ENCODE measurements at regions not wholly inside any gene's neighbourhood (a gene's known extent, or its start where the extent isn't known, plus 50 kb on each side); places are given as distances from the start of the nearest gene placed in this dataset.
A peak's percentile ranks its signal among the peaks of the same experiment; 100 is the strongest.

DNA sequence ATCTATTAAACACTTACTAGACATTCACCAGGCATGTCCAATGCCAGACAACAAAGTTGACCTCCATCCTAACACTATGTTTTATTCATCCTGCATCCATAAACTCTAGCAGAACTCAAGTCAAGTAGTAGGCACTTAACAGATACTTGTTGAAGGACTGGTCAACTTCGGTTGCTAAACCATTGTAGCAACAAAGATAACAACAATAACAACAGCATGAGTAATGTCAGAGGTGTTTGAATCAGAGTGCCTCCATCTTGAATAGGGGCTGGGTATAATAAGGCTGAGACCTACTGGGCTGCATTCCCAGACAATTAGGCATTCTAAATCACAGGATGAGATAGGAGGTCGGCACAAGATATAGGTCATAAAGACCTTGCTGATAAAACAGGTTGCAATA, 180.5 kb upstream of the ZNF462 start:
- intact Hi-C loops (cut with DNase I), result no loop called here
- peak; percentile 27 for ATAC-seq
- DNase-seq (ENCODE audit: missing footprints), result no peak

DNA sequence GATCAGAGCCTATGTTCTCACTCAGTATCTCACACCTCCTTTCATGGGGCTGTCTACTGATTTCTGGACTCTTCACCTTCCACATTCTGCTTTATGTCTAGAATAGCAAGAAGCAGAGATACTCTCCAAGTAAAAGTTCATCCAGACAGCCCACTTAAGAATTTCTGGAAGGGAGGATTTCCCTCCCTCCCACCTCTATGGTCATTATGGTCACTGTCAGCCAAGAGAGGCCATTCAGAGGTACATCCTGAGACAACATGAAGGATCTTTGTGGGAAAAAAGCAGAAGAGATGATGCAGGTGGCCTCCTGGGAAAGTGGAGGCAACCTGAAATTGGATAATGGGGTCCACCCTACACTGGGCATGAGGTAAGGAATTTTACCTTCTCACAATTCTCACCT, 179.5 kb upstream of the ZNF462 start:
- DNase-seq (ENCODE audit: missing footprints) (no peak), ATAC-seq (no peak)
- intact Hi-C loops (cut with DNase I), result no loop called here

DNA sequence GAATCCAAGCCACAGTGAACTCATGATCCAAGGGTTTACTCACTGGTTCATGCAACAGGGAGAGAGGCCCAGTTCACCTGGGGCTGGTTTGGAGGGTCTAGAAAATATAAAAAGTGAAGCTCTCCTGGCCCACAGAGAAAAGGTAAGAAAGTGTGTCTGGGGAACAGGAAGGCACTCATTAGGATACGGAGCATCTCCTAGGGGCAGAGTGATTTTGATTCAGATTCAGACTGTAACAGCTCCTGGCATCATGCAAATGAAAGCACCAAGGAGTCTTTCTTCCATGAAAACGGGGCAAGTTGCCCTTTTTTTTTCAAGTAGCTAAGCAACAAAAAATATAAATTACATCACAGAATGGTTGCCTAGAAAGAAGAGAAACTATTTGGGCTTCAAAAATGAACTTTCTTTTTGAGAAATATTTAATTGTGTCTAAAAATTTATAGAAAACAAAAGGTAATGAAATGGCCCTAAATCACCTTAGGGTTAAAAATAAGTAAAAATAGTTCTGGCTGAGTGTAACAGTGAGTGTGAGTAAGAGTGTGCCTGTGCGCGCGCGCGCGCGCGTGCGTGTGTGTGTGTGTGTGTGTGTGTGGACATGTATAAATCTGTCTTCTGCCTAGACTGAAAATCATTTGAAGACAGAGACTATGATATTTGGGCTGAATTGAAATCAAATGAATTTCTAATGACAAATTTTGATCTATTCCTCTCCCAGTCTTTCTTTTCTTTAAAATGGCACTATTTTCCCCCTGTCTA, 177.8 kb upstream of the ZNF462 start:
- intact Hi-C loops (cut with DNase I), result no loop called here

GRCh38 chr9:106689089-106689488, 173.9 kb upstream of the ZNF462 start:
- intact Hi-C loops (cut with DNase I), result no loop called here
- DNase-seq (ENCODE audit: missing footprints) (no peak), ATAC-seq (no peak)

More for the DNA sequence above, 177.8 kb upstream of the ZNF462 start:
- ATAC-seq (no peak), DNase-seq (ENCODE audit: missing footprints) (no peak)

DNA sequence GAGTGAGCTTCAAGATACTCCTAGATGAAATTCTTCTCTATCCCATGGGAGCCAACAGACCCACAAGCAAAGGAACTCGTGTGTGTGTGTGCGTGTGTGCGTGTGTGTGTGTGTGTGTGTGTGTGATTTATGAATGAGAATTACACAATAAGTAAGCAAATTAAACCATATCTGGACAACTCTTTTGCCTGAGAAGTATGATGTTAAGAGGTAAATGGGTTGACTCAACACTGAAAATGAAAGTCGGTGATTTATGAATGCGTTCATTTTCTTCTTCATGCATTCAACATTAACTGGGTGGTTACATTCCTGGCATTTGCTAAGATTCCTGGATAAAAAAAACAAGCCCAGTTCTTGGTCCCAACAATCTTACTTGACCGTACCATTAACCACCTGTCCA, 171.3 kb upstream of the ZNF462 start:
- no peak for ATAC-seq
- intact Hi-C loops (cut with DNase I), result no loop called here
- no peak for DNase-seq (ENCODE audit: missing footprints)

DNA sequence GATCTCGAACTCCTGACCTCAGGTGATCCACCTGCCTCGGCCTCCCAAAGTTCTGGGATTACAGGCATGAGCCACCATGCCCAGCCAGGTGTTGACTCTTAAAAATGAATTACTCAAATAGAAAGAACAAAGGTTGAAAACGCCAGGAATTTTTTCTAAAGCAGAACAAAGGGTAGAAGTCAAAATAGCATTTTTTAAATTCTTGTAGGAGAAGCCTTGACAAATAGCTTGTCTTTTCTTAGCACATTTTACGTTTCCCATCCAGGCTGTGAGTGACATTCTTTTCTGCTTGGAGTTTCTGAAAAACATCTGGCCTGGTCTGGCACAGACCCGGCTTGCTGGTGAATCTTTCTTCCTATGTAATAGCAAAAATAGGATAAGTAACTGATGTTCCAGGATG, 169.4 kb upstream of the ZNF462 start:
- DNase-seq (ENCODE audit: missing footprints), result no peak
- intact Hi-C loops (cut with DNase I), result no loop called here
- no peak for ATAC-seq

DNA sequence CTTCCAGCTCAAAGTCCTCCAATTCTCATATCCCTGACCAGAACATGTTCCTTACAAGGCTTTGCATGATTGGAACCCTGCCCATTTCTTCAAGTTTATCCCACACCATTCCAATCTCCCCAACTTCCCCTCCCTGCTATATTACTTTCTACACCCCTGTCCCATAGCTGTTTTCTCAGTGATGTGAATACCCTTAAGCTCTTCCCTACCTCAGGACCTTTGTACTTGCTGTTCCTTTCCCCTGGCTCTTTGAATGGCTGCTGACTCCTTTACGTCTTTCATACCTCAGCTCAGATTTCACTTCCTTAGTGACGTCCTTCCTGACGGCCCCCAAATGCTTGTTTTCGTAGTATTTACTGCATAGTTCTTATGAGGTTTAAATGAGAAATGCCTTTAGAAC, 166.2 kb upstream of the ZNF462 start:
- intact Hi-C loops (cut with DNase I), result no loop called here
- DNase-seq (ENCODE audit: missing footprints) (no peak), ATAC-seq (no peak)

DNA sequence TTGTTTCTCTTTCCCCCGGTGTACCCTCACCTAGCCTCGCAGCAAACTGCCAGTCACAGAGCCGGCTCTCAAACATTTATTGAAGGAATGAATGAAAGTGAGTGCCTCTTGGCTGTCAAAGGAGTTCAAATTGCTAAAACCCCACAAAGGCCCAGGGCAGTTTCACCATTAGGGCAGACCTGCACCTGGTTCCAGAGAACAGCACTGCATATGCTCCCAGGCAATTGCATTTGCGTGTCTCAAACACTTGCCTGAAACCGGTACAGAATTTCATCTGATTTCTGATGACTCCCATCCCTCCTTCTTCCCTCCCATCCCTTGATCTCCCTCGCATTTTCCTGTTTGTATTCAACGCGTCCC, 165.6 kb upstream of the ZNF462 start:
- ATAC-seq (peak; percentile 26), DNase-seq (ENCODE audit: missing footprints) (no peak)
- intact Hi-C loops (cut with DNase I), result no loop called here

- DNase-seq (ENCODE audit: missing footprints), result peak; percentile 86
- peak; percentile 92 for ATAC-seq
- intact Hi-C loops (cut with DNase I), result no loop called here
These were observed 165.0 kb upstream of the ZNF462 start for GRCh38 chr9:106697750-106698502.

GRCh38 chr9:106700676-106701075, 162.3 kb upstream of the ZNF462 start:
- intact Hi-C loops (cut with DNase I), result no loop called here
- DNase-seq (ENCODE audit: missing footprints), result no peak
- no peak for ATAC-seq

GRCh38 chr9:106701611-106702010, 161.4 kb upstream of the ZNF462 start:
- intact Hi-C loops (cut with DNase I), result no loop called here
- no peak for DNase-seq (ENCODE audit: missing footprints)
- ATAC-seq, result no peak

- DNase-seq (ENCODE audit: missing footprints) (no peak), ATAC-seq (no peak)
- intact Hi-C loops (cut with DNase I), result no loop called here
These were observed 158.8 kb upstream of the ZNF462 start for GRCh38 chr9:106704056-106704615.

- no peak for DNase-seq (ENCODE audit: missing footprints)
- ATAC-seq, result no peak
- intact Hi-C loops (cut with DNase I), result no loop called here
These were observed 155.7 kb upstream of the ZNF462 start for GRCh38 chr9:106707291-106707690.

GRCh38 chr9:106707738-106708474, 155.1 kb upstream of the ZNF462 start:
- no peak for DNase-seq (ENCODE audit: missing footprints)
- intact Hi-C loops (cut with DNase I), result no loop called here

DNA sequence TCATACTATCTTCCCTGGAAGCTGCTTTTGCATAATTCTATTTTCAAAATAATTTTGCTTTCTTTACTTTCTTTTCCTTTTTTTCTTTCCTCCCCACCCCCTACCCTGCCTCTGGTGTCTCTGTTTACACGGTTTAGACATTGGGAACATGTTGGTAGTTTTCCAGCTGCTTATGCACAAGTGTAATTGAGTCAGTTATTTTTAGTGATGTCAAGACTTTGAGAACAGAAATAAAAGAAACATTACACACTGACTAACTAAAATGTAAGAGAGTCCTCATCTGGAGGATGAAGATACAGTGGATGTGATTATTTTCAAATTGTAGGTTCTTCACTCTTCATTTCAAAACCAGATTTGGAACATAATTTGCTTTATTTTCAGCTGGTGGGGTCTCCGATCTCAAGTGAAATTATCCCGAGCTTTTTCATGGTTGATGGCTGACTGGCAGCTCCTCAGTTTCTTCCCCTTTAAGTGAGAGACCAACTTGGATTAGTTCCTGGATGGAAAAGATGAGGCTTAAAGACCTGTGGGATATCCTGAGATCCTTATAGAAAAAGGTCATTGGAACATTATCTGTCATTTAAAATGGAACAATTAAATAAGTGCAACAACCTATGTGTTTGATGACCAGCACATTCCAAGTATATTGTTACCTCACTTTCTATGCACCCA, 154.4 kb upstream of the ZNF462 start:
- ATAC-seq (peak; percentile 62), DNase-seq (ENCODE audit: missing footprints) (no peak)
- intact Hi-C loops (cut with DNase I), result no loop called here

More at GRCh38 chr9:106707738-106708474, 155.1 kb upstream of the ZNF462 start:
- peak; percentile 85 for ATAC-seq

- intact Hi-C loops (cut with DNase I), result no loop called here
- ATAC-seq (no peak), DNase-seq (ENCODE audit: missing footprints) (no peak)
These were observed 150.7 kb upstream of the ZNF462 start for GRCh38 chr9:106712279-106712678.

GRCh38 chr9:106713206-106713605, 149.8 kb upstream of the ZNF462 start:
- intact Hi-C loops (cut with DNase I), result no loop called here
- ATAC-seq (no peak), DNase-seq (ENCODE audit: missing footprints) (no peak)

DNA sequence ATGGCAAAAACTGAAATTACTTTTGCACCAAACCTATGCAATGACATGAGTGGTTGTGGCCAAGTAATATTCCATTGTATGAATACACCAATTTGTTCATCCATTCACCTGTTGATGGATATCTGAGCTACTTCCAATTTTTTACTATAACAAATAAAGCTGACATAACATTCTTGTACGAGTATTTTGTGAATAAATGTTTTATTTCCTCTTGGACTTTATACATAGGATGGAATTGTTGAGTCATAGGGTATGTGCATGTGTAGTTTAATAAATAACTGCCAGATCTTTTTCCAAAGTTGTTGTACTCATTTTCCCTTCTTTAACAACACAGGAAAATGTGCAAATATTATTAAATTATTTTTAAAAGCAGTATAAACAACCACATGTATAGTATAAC, 146.1 kb upstream of the ZNF462 start:
- ATAC-seq (no peak), DNase-seq (ENCODE audit: missing footprints) (no peak)
- intact Hi-C loops (cut with DNase I), result no loop called here

DNA sequence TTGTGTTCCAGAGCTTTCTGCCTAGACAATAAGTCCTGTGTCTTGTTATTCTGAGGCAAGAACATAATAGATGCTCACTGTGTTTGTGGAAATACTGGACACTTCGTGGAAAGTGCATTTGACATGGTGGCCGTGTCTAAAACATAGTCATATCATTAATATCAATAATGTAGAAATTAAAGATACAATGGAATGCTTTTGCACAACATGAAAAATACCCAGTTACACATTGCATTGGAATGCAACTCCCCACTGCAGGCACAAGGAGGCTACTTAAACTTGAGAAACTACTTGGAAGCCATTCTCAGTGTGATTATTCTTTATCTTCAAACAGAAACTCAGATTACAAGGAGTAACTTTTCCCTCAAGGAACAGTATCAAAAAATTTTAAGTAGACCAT, 145.3 kb upstream of the ZNF462 start:
- intact Hi-C loops (cut with DNase I), result no loop called here
- DNase-seq (ENCODE audit: missing footprints), result no peak
- no peak for ATAC-seq

Data from Right ventricle myocardium inferior (tissue), 1 donor.